ENCODE measurements at regions not wholly inside any gene's neighbourhood (a gene's known extent, or its start where the extent isn't known, plus 50 kb on each side); places are given as distances from the start of the nearest gene placed in this dataset.

DNA sequence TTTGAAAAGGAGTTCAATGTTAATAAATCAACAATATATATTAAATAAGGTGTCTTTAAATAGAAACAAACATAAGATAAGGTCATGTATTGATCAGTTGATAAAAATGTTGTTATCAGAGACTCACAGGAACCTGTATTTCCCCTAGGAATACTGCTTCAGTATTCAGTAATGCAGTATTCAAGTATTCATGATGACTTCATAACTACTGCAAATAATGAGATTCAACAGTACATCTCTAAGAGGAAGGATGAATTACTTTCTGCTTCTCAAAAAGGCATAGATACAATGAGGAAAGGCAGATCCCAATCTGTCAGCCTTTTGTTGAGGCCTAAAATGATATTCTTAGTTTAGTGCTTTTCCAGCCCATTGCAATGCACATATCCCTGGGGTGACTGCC, 73.7 kb downstream of the MAGEB17 start:
- POLR2A ChIA-PET: no interaction called here

DNA sequence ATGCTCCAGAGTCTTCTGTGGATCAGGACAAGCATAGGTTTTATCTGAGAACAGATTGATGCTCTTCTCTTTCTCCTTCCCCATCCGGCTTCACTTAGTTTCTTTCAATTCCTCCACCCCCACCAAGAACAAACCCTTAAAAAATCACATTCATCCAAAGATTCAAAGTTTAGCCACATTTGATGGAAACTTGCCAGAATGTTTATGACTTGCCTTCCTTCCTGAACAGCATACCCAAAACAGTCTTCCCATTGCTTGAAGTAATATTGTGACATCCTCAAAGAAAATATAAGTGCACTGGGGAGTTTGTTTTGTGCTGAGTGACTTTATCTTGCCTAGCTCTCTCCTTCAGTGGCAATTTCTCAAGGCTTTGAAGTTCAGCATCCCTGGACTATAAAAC, 83.0 kb downstream of the MAGEB17 start:
- no peak for ATAC-seq
- Histone ChIP-seq H3K4me1 (ENCODE audit: control insufficient read depth, insufficient read depth, low read length) (no peaks in the 10 kb centered on the region), H3K36me3 (ENCODE audit: control insufficient read depth, insufficient read depth, low read length) (no peaks in the 10 kb centered on the region), H3K9me3 (ENCODE audit: control insufficient read depth, insufficient read depth, low read depth, low read length) (no peaks in the 10 kb centered on the region), H3K27me3 (ENCODE audit: control insufficient read depth, insufficient read depth, low read length) (no peaks in the 10 kb centered on the region), H3K4me3 (ENCODE audit: low read depth in 2 of 2, low read length in 2 of 2) (no peak overlapping the region), H3K27ac (ENCODE audit: low read length) (no peak overlapping the region)
- no TSS peak for BruUV-seq (replicated peaks)
- ChIA-PET POLR2A (no interaction called here), CTCF (no interaction called here)
- TF ChIP-seq SIN3A (IDR thresholded peaks at IDR 0.05; ENCODE audit: borderline replicate concordance, insufficient read depth, low read depth, low read length): no peak
- no peak for TF ChIP-seq POLR2AphosphoS5 (IDR thresholded peaks at IDR 0.05; ENCODE audit: low read depth, low read length)
- no peak for TF ChIP-seq TCF7L2 (IDR thresholded peaks at IDR 0.05; ENCODE audit: low read depth, low read length)
- TF ChIP-seq, protein P1, sequence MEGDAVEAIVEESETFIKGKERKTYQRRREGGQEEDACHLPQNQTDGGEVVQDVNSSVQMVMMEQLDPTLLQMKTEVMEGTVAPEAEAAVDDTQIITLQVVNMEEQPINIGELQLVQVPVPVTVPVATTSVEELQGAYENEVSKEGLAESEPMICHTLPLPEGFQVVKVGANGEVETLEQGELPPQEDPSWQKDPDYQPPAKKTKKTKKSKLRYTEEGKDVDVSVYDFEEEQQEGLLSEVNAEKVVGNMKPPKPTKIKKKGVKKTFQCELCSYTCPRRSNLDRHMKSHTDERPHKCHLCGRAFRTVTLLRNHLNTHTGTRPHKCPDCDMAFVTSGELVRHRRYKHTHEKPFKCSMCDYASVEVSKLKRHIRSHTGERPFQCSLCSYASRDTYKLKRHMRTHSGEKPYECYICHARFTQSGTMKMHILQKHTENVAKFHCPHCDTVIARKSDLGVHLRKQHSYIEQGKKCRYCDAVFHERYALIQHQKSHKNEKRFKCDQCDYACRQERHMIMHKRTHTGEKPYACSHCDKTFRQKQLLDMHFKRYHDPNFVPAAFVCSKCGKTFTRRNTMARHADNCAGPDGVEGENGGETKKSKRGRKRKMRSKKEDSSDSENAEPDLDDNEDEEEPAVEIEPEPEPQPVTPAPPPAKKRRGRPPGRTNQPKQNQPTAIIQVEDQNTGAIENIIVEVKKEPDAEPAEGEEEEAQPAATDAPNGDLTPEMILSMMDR (IDR thresholded peaks at IDR 0.05): no peak
- TF ChIP-seq REST (IDR thresholded peaks at IDR 0.05; ENCODE audit: insufficient read depth in 1 of 2, low read depth in 2 of 2, low read length in 1 of 2): no peak
- DNase-seq (ENCODE audit: low read depth, low spot score): no peak
- in situ Hi-C loops (cut with HindIII; ENCODE audit: low pct_unique_long_range_greater_than_20kb, low sequenced_read_pairs): no loop called here
- intact Hi-C loops (cut with micrococcal nuclease; ENCODE audit: unreplicated experiment): no loop called here

More for the DNA sequence above, 73.7 kb downstream of the MAGEB17 start:
- no peaks in the 10 kb centered on the region for H3K4me1 ChIP-seq (ENCODE audit: control insufficient read depth, insufficient read depth, low read length)
- no peaks in the 10 kb centered on the region for H3K9me3 ChIP-seq (ENCODE audit: control insufficient read depth, insufficient read depth, low read depth, low read length)
- CTCF ChIA-PET: no interaction called here
- no TSS peak for BruUV-seq (replicated peaks)
- in situ Hi-C loops (cut with HindIII; ENCODE audit: low pct_unique_long_range_greater_than_20kb, low sequenced_read_pairs): no loop called here
- no peak overlapping the region for H3K27ac ChIP-seq (ENCODE audit: low read length)
- DNase-seq (ENCODE audit: low read depth, low spot score) (no peak), ATAC-seq (no peak)
- no peaks in the 10 kb centered on the region for H3K36me3 ChIP-seq (ENCODE audit: control insufficient read depth, insufficient read depth, low read length)
- H3K27me3 ChIP-seq (ENCODE audit: control insufficient read depth, insufficient read depth, low read length): no peaks in the 10 kb centered on the region
- no peak for TF ChIP-seq REST (IDR thresholded peaks at IDR 0.05; ENCODE audit: insufficient read depth in 1 of 2, low read depth in 2 of 2, low read length in 1 of 2)
- TF ChIP-seq TCF7L2 (IDR thresholded peaks at IDR 0.05; ENCODE audit: low read depth, low read length): no peak
- TF ChIP-seq, protein P1 (IDR thresholded peaks at IDR 0.05): no peak
- no peak for TF ChIP-seq POLR2AphosphoS5 (IDR thresholded peaks at IDR 0.05; ENCODE audit: low read depth, low read length)
- TF ChIP-seq SIN3A (IDR thresholded peaks at IDR 0.05; ENCODE audit: borderline replicate concordance, insufficient read depth, low read depth, low read length): no peak
- intact Hi-C loops (cut with micrococcal nuclease; ENCODE audit: unreplicated experiment): no loop called here
- no peak overlapping the region for H3K4me3 ChIP-seq (ENCODE audit: low read depth in 2 of 2, low read length in 2 of 2)
